ENCODE measurements at regions not wholly inside any gene's neighbourhood (a gene's known extent, or its start where the extent isn't known, plus 50 kb on each side); places are given as distances from the start of the nearest gene placed in this dataset.

DNA sequence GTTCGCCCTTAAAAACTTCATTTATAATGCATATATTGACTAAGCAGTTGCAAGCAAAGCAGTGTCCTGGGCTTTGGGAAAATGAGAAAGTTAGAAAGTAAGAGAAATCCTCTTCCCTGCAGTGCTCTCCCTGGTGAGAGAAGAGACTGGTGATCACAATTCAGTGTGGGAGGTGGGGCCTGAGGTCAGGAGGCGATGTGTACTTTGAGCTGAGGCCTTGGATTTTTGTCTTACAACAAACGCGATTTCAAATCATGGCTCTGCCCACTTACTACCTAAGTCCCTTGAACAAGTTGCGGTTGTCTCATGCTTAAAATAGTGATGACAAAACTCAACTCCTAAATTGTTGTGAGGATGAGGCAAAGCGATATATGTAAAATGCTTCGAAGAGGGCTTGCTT is 316.3 kb upstream of the NECTIN3 start:
- TF ChIP-seq EP300 (IDR thresholded peaks at IDR 0.05): no peak
- no peak for TF ChIP-seq CTCF (IDR thresholded peaks at IDR 0.05)
